HG03280 (cell line): ENCODE measurements at regions not wholly inside any gene's neighbourhood (a gene's known extent, or its start where the extent isn't known, plus 50 kb on each side); places are given as distances from the start of the nearest gene placed in this dataset.
A peak's percentile ranks its signal among the peaks of the same experiment; 100 is the strongest.
"Not testable (repeated sequence)": the region's sequence is repeated elsewhere in the genome, so short reads cannot be mapped to it uniquely, and the experiment has no call there.

Experiments
- ATAC-seq: cut with Tn5 transposase; IDR thresholded peaks from one replicate; pipeline ENCODE4 v1.9.1; 2021; ENCODE audit warnings: mild to moderate bottlenecking, moderate library complexity; ENCODE audit not compliant: unreplicated experiment

DNA sequence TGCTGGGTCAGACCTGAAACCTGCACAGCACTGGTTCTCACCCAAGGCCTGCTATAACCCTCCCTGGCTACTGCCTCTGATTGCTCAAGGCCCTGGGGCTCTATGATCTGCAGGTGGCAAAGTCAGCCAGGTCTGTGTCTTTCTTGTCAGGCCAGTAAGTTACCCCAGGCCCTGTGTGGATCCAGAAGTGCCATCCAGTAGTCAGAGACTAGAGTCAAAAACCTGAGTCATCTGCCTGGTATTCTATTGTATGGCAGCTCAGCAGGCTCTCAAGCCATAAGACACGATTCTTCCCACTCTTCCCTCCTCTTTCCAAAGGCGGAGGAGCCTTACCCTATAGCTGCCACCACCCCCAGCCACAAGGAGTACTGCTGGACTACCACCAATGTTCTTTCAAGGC is 593.0 kb downstream of the FRK start:
- no peak for ATAC-seq

DNA sequence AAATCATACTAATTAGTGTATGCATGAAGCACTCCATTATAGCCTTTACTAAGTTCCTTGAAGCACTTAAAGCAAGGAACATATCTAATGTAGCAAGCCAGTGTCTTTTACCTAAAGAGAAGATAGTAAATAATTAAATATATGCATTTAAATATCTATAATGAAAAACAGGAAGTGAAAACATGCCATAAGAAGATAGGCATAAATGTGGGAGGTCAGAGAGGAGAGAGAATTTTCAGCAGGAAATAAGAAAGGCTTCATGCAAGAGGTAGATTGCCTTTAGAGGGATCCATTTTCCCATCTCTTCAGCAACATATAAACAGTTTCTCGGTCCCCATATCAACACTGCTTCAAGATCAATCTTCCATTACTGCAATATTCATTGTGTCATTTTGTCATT is 599.8 kb downstream of the FRK start:
- no peak for ATAC-seq

DNA sequence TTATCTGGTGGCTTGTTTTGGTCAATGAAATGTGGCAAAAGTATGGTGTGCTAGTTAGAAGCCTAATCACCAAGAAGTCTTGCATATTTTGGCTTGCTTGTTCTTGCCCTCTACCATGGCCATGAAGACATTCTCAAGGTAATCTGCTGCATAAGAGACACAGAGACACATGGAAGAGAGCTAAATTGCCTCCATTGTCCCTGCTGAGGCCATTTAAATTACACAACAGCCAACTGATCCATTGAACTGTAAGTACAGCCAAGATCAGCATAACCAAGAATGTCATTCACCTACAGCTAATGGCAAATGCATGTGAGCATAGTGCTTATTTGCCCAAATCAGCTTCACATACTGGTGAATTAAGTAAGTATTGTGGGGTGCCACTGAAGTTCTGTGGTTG is 603.8 kb downstream of the FRK start:
- no peak for ATAC-seq

DNA sequence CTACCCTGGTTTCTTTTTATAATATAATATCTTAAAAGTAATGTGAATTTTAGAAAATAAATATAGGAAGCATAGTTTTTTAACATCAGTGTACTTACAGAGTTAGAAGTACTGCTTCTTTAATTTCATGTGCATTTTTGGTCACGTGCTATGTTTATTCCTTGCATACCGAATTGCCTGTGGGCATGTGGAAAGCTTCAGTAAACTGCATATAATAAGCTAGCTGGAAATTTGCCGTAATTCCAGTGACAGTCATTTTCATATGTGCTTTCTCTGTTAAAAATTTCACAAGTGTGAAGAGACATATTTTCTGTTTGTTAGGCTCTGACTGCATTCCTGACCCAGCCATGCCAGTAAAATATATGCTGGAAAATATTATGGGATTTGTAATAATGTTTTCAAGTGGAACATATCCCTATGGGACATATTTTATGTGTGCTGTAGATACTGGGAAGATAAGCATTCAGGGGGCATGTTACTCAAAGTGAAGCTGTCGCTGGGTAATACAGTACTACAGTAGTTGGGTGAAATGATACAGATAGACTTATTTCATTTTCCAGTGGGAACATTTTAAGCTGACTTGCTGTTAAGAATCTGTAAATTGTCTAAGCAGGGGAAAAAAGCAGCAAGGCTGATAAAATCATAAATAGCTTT is 616.7 kb downstream of the FRK start:
- ATAC-seq: no peak

DNA sequence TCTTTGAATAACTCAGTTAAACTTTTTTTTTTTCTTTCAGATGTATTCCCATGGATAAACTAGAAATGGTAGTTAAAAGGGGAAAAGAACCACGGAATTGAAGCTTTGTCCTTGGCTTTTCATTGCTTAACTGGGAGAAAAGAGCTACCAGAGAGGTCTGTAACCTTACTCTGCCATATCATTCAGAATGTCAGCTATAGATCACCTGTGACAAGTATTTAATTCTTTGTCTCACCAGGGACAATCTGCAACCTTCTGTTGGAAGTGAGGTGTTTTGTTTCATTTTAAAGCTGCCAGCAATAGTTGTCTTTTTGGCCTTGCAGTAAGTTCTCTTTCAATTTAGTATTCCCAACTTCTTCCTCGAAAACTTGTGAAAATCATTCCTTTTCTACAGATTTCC is 618.4 kb downstream of the FRK start:
- ATAC-seq: no peak

DNA sequence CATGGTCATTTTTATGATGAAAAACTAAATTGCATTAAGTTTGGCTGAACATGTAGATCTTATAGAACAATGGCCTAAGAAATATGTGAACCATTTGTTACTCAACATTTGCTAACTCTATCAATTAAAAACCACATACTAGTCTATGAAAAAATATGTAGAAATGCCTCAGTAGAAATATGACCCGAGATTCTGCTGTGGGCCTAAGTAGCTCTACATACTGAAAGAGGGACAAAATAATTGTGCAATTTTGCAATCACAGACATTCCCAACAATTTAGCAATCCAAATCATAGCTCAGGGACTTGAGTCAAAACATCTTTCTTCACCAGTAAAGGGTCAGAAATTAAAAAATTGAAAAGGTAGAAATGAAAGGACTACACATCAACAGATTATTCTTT is 619.0 kb downstream of the FRK start:
- no peak for ATAC-seq

DNA sequence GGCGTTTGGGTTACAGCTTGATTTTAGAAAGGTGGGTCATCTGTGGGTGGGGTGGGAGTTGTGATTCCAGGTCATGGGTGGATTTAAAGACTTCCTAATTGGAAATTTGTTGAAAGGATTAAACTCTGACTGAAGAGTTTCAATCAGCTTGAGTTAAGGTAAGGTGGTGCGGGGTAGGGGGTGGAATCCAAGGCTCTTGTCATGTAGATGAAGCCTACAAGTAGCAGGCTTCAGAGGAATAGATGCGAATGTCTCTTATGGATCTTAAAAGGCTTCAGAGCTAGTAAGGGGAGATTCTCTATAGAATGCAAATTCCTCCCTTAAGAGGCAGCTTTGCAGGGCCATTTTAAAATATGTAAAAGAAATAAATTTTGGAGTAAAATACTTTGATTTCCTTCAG is 645.3 kb downstream of the FRK start:
- no peak for ATAC-seq

DNA sequence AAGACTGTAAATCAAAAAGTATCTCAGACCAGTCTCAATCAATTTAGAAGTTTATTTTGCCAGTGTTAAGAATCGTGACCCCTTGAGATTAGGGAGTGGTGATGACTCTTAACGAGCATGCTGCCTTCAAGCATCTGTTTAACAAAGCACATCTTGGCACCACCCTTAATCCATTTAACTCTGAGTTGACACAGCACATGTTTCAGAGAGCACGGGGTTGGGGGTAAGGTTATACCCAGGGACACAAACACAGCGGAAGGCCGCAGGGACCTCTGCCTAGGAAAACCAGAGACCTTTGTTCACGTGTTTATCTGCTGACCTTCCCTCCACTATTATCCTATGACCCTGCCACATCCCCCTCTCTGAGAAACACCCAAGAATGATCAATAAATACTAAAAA is 645.8 kb downstream of the FRK start:
- ATAC-seq: not testable (repeated sequence)

DNA sequence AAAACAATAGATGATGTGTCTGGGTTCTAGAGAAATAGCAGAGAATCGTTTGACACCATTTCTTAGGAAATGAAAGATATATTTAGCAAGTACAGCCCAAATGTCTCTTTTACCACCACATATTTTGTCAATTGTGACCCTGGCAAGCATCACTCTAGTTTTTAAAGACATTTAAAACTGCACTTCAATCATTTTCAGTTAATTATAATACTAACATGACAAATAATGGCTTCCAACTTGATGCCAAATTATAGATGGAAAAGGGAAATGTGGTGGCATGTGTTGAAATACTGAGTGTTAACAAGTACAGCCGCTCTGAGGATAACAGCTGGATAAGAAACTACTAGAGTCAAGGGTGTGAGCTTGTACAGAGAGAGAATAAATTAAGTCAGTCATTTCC is 648.9 kb downstream of the FRK start:
- ATAC-seq: no peak

DNA sequence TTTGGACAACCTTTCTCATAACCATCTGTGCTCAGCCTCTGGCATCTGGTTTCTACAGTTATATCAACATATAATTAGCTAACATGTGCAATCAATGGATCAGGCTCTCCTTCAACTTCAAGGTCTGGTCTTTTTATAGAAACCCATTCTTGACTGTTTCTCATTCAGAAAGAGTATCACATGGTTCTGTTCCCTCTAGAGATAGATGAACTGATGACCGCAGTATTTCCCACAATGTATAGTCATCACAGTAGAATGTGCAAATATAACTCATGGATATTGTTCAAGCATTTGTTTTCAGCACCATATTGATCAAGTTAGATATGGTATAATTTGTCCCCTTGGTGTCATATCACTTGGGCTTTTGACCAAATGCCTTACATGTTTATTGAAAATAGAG is 656.2 kb downstream of the FRK start:
- ATAC-seq: no peak

DNA sequence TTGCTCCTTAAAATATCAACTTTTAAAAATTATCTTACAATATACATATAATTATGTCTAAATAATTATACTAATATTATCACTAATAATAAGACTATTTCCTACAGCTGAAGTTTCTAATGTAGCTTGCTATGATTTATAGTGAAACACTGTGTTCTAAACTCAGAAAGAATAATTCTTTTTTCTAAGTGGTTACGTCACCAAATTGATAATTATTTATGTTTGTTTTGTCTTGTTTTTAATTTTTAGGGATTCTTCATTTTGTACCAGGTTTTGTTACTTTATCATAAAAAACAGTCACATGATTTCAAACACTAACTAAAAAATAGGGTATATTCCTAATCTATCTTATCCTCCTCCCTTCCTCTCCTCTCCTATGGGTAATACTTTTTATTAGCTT is 662.1 kb downstream of the FRK start:
- no peak for ATAC-seq

DNA sequence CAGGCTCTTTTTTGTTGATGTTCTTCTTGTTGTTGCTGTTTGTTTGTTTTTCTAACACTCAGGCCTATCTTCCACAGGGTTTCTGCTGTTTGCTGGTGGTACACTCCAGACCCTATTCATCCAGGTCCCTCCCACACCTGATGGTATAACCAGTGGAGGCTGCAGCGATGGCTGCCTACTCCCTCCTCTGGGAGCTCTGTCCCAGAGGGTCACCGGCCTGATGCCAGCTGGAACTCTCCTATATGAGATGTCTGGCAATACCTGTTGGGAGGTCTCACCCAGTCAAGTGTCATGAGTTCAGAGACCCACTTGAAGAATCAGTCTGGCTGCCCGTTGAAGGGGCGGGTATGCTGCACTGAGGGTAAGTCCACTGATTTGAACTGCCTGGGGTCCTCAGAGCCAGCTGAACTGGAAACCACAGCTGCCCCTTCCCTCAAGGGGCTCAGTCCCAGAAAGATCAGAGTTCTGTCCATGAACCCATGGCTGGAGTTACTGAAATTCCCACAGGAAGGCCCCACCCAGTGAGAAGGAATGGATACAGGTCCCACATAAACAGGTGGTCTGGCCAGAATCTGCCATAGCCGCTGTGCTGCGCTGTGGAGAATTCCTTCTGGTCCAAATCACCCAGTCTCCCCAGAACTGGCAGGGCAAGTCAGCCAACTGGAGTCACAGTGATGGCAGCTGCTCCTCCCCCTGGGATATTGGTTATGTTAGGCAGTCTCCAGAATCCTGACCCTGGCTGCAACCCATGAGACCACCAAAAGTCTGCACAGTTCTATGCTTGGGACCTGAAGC is 664.4 kb downstream of the FRK start:
- ATAC-seq: no peak

DNA sequence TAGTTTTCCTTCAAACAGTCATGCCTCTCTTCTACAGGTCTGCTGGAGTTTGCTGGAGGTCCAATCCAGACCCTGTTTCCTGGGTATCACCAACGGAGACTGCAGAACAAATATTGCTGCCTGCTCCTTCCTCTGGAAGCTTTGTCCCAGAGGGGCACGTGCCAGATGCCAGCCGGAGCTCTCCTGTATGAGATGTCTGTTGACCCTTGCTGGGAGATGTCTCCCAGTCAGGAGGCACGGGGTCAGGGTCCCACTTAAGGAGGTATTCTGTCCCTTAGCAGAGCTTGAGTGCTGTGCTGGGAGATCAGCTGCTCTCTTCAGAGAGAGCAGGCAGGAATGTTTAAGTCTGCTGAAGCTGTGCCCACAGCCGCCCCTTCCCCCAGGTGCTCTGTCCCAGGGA is 666.9 kb downstream of the FRK start:
- ATAC-seq: no peak

DNA sequence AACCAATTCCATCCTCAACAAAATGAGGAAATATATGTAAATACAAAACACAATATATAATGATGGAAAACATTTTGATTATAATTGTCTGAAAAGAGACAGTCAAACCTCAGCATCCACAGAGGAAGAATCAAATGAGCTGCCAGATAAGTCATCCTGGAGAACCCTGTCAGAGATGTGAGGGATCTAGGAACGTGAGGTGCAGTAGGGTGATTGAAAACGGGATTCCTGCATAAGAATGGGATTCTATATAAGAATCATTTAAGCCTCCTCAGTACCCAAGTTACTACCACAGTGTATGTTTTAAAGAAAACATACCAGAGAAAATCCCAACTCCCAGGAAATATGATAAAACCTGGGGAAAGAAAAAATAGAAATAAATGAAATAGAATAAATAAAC is 690.5 kb downstream of the FRK start:
- no peak for ATAC-seq

DNA sequence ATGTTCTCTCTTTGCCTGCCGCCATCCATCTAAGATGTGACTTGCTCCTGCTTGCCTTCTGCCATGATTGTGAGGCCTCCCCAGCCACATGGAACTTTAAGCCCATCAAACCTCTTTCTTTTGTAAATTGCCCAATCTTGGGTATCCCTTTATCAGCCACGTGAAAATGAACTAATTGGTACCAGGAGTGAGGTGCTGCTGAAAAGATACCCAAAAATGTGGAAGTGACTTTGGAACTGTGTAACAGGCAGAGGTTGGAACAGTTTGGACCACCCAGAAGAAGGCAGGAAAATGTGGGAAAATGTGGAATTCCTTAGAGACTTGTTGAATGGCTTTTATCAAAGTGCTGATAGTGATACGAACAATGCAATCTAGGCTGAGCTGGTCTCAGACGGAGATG is 694.9 kb downstream of the FRK start:
- ATAC-seq: no peak

DNA sequence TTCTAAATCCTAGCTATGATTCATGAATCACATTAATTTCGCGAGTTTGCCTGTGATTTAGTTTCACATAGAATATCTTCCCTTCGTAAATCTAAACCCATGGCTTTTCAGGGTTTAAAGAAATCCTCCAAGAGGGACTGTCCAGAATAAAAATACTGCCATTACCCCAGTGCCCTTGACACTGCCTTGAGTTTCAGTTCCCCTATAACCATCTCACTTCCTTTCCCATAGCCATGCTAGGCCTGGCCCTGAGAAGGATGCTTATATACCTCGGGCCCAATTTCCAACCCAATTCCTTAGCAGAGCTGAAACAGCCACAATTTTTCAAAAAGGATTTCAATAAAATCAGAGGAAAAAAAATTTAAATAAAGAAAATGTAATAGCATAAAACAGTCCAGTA is 697.3 kb downstream of the FRK start:
- ATAC-seq: peak; percentile 57

DNA sequence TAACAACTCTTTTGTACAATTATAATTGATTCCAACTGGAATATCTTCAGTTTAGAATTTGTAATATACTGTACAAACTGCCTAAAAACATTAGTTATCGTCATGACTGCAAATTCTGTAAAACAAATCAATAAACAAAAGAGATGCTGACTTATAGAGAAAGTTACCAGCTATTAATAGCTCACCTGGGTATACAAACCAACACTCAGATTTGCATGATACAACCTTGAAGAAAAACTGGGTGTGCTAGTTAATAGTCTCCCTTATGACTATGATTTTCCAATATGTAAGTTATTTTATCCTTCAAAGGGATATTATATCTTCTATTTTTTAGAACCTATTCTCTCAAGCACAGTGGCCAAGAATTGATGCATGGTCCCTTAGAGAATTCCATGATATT is 698.5 kb downstream of the FRK start:
- ATAC-seq: no peak

DNA sequence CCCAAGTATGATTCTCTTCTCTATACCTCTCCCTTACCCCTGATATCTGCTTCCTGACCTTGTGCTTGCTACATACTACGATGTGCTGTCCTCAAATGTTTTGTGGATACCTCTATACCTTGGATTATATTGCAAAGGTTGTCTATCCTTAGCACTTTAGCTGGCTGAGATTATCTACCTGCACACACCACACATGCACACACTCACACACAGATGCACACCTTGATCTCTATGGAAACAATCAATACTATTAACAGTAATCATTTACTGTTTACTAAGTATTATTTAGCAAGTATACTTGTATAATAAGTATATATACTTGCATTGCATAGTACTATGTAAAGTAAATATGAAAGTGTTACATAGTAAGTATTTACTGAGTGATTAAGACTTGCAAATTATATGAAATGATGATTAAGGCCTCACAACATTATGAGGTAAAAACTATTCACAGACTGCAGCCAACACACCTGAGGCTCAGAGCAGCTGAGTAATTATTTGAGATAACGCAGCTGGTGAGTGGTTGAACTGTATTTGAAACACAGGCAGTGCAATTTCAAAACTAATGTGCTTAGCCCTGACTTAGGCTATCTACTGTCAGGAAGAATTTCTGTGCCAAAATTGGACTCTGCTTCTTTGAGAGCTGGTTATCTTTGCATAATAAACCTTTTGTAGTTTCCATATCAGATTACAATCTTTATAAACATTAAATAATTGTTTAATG is 699.9 kb downstream of the FRK start:
- ATAC-seq: no peak

DNA sequence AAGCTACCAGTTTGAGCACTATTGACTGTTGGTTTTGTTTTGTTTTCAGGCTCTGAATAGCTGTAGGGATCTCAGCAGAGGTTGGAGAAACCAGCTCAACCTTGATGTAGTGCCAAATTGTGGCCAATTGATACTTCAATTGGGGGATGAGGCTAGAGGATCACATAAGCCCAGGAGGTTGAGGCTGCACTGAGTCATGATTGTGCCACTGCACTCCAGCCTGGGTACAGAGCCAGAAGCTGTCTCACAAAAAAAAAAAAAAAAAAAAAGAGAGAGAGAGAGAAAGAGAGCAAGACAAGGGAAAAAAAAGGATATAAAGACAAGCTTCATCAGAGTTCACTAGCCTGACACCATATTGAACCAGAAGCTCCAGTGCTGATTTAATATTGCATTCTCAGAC is 702.1 kb downstream of the FRK start:
- no peak for ATAC-seq

DNA sequence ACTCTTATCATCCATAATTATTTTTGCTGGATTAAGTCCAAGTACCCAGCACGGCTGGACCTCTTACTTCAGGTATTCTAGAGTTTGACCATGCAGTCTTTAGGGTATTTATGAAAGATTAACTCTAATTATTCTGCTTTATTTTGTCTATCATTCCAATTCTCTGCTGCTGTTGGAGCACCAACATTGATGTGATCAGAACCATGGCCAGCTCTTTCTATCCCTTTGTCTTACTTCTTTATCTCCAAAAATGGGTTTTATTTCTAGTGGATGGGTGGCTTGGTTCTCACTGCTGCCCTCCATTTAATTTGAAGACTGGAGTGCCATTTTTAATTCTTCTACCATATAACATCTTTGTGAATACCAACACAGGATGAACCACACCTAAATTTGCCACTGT is 704.3 kb downstream of the FRK start:
- no peak for ATAC-seq

DNA sequence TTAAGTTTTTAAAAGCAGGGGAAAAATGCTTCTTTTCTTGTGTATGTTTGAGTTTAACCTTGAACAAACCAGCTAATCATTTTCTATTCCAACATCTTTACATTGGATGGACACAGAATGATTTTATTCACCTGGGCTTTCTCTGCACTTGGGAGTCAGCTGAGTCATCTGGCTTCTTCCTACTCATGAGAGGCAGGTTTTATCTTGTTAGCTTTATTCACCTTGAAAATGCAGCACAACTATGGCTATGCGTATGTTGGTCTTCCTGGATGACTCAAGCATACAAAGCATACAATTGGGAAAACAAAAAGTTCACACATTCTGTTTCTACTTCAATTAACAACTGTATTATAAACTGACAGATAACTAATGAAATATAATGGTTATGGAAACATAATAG is 737.7 kb downstream of the FRK start:
- no peak for ATAC-seq

DNA sequence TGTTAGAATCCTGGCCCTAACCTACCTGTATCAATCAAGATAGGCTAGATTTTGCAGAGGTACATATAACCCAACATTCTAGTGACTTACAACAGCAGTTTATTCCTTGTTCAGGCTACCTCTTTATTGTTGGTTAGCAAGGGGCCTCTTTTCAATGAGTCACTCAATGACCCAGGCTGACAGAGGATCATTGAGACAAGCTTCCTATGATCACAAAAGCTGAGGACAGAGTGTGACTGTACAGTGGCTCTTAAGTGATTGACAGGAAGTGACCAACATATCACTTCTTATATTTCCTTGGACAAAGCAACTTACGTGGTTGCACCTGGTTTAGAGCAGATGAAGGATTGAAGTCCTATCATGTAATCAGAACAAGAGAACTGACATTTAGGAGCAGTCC is 740.9 kb downstream of the FRK start:
- ATAC-seq: no peak
